SK-N-SH (cell line): ENCODE measurements at regions not wholly inside any gene's neighbourhood (a gene's known extent, or its start where the extent isn't known, plus 50 kb on each side); places are given as distances from the start of the nearest gene placed in this dataset.

Experiments used
- CTCF ChIP-seq: fragments of 200-600 bp; sonication (generic); IDR thresholded peaks from 2 replicates; pipeline ENCODE4 v1.6.1; 2017; ENCODE audit warnings: antibody characterized with exemption, mild to moderate bottlenecking, moderate library complexity
- REST ChIP-seq: IDR thresholded peaks from 2 replicates; pipeline ENCODE4 v1.6.1; 2012; ENCODE audit warnings: mild to moderate bottlenecking, low read depth, low read length, moderate library complexity
- TAF1 ChIP-seq: IDR thresholded peaks from 2 replicates; pipeline ENCODE4 v1.6.1; 2012; ENCODE audit warnings: low read depth, mild to moderate bottlenecking, low read length, moderate library complexity, borderline replicate concordance

GRCh38 chr5:4963265-4963664 lies 176.9 kb upstream of the ADAMTS16 start:
- TF ChIP-seq TAF1 (no peak), CTCF (no peak), REST (no peak)
